ENCODE measurements at regions not wholly inside any gene's neighbourhood (a gene's known extent, or its start where the extent isn't known, plus 50 kb on each side); places are given as distances from the start of the nearest gene placed in this dataset.

DNA sequence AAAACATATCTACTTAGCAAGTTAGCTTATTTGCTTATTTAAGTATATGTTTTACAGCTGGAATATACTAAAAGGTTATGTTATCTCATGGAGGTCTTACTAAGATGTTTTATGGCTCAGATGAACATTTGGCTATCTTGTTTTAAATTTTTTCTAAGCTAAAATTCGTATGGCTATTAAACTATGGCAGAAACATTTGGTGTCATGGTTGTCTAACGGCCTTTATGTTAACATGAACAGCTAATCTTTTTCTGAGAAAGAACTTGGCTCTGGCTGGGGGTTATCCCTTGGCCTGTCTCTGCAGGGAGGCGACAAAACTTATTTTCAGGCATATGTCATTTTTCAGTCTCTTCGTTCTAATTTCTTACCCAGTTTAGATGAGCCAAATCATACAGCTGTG is 101.5 kb upstream of the MTPN start:
- no peak for TF ChIP-seq POLR2AphosphoS5 (IDR thresholded peaks at IDR 0.05)
- no peak for TF ChIP-seq EP300 (IDR thresholded peaks at IDR 0.05; ENCODE audit: low read depth)
- no peak for TF ChIP-seq POLR2A (IDR thresholded peaks at IDR 0.05)
- TF ChIP-seq, protein P1, sequence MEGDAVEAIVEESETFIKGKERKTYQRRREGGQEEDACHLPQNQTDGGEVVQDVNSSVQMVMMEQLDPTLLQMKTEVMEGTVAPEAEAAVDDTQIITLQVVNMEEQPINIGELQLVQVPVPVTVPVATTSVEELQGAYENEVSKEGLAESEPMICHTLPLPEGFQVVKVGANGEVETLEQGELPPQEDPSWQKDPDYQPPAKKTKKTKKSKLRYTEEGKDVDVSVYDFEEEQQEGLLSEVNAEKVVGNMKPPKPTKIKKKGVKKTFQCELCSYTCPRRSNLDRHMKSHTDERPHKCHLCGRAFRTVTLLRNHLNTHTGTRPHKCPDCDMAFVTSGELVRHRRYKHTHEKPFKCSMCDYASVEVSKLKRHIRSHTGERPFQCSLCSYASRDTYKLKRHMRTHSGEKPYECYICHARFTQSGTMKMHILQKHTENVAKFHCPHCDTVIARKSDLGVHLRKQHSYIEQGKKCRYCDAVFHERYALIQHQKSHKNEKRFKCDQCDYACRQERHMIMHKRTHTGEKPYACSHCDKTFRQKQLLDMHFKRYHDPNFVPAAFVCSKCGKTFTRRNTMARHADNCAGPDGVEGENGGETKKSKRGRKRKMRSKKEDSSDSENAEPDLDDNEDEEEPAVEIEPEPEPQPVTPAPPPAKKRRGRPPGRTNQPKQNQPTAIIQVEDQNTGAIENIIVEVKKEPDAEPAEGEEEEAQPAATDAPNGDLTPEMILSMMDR (IDR thresholded peaks at IDR 0.05), result no peak
- in situ Hi-C loops (cut with MboI; ENCODE audit: low pct_ligation_motif_present in 1 of 4, low pct_unique_long_range_greater_than_20kb in 1 of 4, low sequenced_read_pairs in 3 of 4), result no loop called here
- DNase-seq, result no peak
- WGBS, 2 donors (ENCODE audit: low coverage in 1 of 2), result 58 to 65% methylated on average over 4 of the region's 4 CpGs
- H3K36me3 ChIP-seq, result no peaks in the 10 kb centered on the region
- no peaks in the 10 kb centered on the region for H3K27me3 ChIP-seq
- no peaks in the 10 kb centered on the region for H3K9me3 ChIP-seq
- intact Hi-C loops (cut with DNase I; ENCODE audit: low total_unique reads), result no loop called here
- H3K4me3 ChIP-seq, result no peak overlapping the region
- no peak overlapping the region for H3K27ac ChIP-seq
- H3K4me1 ChIP-seq, result no peaks in the 10 kb centered on the region

- Histone ChIP-seq H3K4me3 (no peak overlapping the region), H3K27ac (no peak overlapping the region), H3K4me1 (no peaks in the 10 kb centered on the region), H3K27me3 (no peaks in the 10 kb centered on the region), H3K9me3 (no peaks in the 10 kb centered on the region), H3K36me3 (no peaks in the 10 kb centered on the region)
- TF ChIP-seq POLR2AphosphoS5 (IDR thresholded peaks at IDR 0.05) (no peak), EP300 (IDR thresholded peaks at IDR 0.05; ENCODE audit: low read depth) (no peak), POLR2A (IDR thresholded peaks at IDR 0.05) (no peak)
- TF ChIP-seq, protein P1 (IDR thresholded peaks at IDR 0.05), result no peak
- in situ Hi-C loops (cut with MboI; ENCODE audit: low pct_ligation_motif_present in 1 of 4, low pct_unique_long_range_greater_than_20kb in 1 of 4, low sequenced_read_pairs in 3 of 4), result no loop called here
- 73 to 79% methylated on average over 2 of the region's 2 CpGs for WGBS, 2 donors (ENCODE audit: low coverage in 1 of 2)
- intact Hi-C loops (cut with DNase I; ENCODE audit: low total_unique reads), result no loop called here
- no peak for DNase-seq
These were observed 99.8 kb upstream of the MTPN start for GRCh38 chr7:136076954-136077353.

GRCh38 chr7:136074843-136075242 is 97.7 kb upstream of the MTPN start:
- Histone ChIP-seq H3K36me3 (no peaks in the 10 kb centered on the region), H3K4me3 (no peak overlapping the region), H3K9me3 (no peaks in the 10 kb centered on the region), H3K27me3 (no peaks in the 10 kb centered on the region), H3K4me1 (no peaks in the 10 kb centered on the region), H3K27ac (no peak overlapping the region)
- 15 to 16% methylated on average over 2 of the region's 2 CpGs for WGBS, 2 donors (ENCODE audit: low coverage in 1 of 2)
- intact Hi-C loops (cut with DNase I; ENCODE audit: low total_unique reads) (no loop called here), in situ Hi-C loops (cut with MboI; ENCODE audit: low pct_ligation_motif_present in 1 of 4, low pct_unique_long_range_greater_than_20kb in 1 of 4, low sequenced_read_pairs in 3 of 4) (no loop called here)
- DNase-seq, result no peak
- TF ChIP-seq, protein P1 (IDR thresholded peaks at IDR 0.05), result no peak
- TF ChIP-seq POLR2A (IDR thresholded peaks at IDR 0.05), result no peak
- no peak for TF ChIP-seq POLR2AphosphoS5 (IDR thresholded peaks at IDR 0.05)
- no peak for TF ChIP-seq EP300 (IDR thresholded peaks at IDR 0.05; ENCODE audit: low read depth)

- Histone ChIP-seq H3K27me3 (no peaks in the 10 kb centered on the region), H3K4me1 (no peaks in the 10 kb centered on the region), H3K4me3 (no peak overlapping the region), H3K27ac (no peak overlapping the region), H3K36me3 (no peaks in the 10 kb centered on the region), H3K9me3 (no peaks in the 10 kb centered on the region)
- no peak for TF ChIP-seq POLR2AphosphoS5 (IDR thresholded peaks at IDR 0.05)
- TF ChIP-seq, protein P1 (IDR thresholded peaks at IDR 0.05), result no peak
- no peak for TF ChIP-seq POLR2A (IDR thresholded peaks at IDR 0.05)
- TF ChIP-seq EP300 (IDR thresholded peaks at IDR 0.05; ENCODE audit: low read depth), result no peak
- DNase-seq, result no peak
- intact Hi-C loops (cut with DNase I; ENCODE audit: low total_unique reads) (no loop called here), in situ Hi-C loops (cut with MboI; ENCODE audit: low pct_ligation_motif_present in 1 of 4, low pct_unique_long_range_greater_than_20kb in 1 of 4, low sequenced_read_pairs in 3 of 4) (no loop called here)
- WGBS, 2 donors (ENCODE audit: low coverage in 1 of 2), result 70 to 71% methylated on average over 2 to 4 of the region's 4 CpGs
These were observed 95.3 kb upstream of the MTPN start for GRCh38 chr7:136072447-136072846.

Data from transverse colon (tissue), 4 donors.